GM18511 (cell line): ENCODE measurements at regions not wholly inside any gene's neighbourhood (a gene's known extent, or its start where the extent isn't known, plus 50 kb on each side); places are given as distances from the start of the nearest gene placed in this dataset.
"Not testable (repeated sequence)": the region's sequence is repeated elsewhere in the genome, so short reads cannot be mapped to it uniquely, and the experiment has no call there.

Source experiments
- ATAC-seq: cut with Tn5 transposase; IDR thresholded peaks from one replicate; pipeline ENCODE4 v1.9.1; 2021; ENCODE audit warnings: mild to moderate bottlenecking, moderate library complexity; ENCODE audit not compliant: unreplicated experiment

DNA sequence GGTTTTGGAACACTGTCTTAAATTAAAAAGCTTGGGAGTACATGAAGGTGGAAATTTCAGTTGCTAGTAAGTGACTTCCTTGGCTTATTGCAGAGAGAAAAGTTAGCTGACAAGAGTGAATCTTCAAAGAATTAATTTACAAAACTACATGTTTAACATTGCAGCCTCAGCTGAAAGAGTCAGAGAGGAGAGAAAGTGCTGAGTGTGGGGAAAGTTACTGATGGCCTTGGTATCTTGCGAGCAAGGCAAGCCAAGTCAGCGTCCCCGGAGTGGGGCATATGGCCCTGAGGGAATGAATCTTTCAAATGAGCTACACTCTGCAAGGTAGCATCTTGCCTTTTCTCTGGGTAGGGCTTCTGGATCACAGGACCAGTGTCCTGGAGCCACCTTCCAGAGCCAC, 131.3 kb downstream of the LPIN1 start:
- ATAC-seq, result no peak

DNA sequence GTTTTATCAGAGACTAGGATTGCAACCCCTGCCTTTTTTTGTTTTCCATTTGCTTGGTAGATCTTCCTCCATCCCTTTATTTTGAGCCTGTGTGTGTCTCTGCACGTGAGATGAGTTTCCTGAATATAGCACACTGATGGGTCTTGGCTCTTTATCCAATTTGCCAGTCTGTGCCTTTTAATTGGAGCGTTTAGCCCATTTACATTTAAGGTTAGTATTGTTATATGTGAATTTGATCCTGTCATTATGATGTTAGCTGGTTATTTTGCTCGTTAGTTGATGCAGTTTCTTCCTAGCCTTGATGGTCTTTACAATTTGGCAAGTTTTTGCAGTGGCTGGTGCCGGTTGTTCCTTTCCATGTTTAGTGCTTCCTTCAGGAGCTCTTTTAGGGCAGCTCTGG, 138.8 kb downstream of the LPIN1 start:
- not testable (repeated sequence) for ATAC-seq

GRCh38 chr2:11886899-11887298, 140.5 kb downstream of the LPIN1 start:
- not testable (repeated sequence) for ATAC-seq

DNA sequence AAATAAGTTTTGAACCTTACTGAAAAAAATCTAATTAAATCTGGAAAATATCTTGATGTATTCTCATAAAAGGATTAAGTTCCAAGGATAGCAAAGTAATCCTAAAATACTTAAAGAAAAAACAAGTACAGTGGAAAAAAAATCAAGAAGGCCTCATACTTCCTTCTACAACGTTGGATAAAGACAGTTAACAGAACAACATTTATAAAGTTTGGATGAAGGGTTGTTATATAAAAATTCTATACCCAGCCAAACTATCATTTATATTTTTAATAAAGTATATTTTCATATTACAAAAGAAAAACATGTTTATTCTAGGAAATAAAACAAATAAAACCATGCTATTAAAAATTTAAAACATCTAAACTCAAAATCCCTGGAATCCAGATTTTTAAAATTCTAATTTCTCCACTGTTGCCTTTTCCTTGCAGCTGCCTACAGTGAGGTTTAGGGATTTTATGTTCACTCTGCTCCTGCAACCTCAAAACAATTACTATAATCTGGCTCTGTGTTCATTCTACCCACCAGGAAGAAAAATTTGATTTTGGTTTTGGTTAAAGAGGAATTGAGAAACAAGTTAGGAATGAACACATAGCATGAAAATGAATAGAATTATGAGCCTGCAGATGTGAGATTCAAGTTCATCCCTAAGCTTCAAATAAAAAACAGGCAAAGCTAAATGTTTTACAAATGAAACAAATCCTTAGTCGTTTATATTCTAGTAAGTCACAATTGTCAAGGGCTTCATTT, 142.8 kb downstream of the LPIN1 start:
- no peak for ATAC-seq

DNA sequence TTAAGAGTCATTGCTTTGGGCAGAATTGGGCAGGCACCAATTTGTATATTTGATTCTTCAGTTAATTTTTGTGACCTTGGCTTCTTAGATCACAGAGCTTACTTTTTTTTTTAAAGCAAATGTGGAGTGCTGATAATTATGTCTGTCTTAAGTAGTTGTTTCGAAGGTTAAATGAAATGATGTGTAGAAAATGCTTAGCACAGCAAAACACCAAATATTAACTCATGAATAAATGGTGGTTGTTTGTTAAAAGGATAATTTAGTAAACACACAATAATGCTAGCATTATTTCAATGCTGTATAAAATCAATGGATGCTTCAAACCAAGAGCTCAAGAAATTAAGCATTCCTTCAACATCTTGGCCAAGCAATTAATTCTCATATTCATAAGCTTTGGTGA, 143.4 kb downstream of the LPIN1 start:
- ATAC-seq, result no peak

DNA sequence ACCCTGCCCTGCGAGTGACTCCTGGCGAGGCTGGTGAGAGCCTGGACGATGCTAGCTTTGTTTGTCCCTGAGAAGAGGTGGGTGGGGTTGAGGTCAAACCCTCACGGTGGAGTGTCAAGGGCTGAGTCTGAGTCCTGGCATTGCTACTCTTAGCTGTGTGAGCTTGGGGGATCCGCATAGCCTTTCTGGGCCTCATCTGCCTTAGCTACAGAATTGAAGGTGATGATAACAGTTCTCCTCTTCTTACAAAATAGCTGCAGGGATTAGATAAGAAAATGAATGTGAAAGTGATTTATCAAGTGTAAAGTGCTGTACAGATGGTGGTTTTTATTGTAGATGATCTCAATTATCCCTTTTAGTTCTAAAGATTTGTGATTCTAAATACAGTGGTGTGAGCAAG, 144.6 kb downstream of the LPIN1 start:
- ATAC-seq, result no peak

GRCh38 chr2:11891671-11892440, 145.4 kb downstream of the LPIN1 start:
- ATAC-seq, result no peak

GRCh38 chr2:11896386-11896785, 150.0 kb downstream of the LPIN1 start:
- no peak for ATAC-seq

DNA sequence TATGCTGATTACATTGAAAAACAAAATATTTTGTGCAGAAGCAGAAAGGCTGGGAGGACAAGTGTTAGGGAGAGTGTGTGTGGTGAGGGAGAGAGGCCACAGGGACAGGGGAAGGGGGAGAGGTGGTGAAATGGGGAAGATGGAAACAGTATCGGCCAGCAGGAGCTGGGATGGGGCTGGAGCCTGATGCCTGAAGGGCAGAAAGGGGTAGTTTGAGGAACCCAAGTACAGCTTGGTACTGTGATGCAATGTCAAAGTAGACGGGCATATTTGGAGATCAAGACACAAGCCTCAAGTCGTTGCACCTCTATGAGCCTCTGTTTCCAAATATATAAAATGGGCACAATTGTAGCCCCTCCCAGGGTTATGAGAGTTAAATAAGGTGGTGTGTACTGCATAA, 152.1 kb downstream of the LPIN1 start:
- no peak for ATAC-seq

DNA sequence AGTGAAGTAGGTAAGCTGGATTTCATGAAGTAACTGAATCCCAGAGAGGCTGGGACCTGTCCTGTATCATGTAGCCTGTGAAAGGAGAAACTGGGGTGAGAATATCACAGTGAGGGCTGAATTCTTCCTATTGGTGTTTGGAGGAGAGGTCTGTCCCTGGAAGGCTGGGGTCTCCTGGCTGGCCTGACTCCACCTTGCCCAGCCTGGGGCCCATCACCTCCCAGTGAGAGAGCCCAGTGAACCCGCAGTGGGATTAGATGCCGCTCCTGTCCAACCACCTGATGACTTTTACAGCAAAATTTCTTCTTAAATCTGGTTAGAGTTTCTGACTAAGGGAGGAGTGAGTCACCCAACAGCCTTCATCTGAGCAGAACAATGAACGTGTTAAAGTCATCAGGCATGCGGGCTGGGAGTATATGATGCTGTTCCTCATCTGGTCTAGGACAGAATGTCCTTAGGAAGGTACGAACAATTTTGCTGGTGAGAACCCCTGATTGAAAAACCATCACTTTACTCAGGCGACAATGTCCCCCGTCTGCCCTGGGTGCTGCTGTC, 152.9 kb downstream of the LPIN1 start:
- ATAC-seq, result no peak

DNA sequence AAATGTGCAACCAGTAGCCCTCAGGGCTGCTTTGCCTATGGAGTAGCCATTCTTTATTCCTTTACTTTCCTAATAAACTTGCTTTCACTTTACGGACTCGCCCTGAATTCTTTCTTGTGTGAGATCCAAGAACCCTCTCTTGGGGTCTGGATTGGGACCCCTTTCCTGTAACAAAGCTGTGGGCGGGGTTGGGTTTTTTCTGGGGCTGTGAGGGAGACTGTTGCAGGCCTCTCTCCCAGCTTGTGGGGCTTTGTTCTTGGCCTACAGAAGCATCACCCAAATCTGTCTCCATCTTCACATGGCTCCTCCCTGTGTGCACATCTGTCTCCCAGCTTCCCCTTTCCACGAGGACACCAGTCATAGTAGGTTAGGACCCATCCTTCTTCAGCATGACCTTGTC, 154.5 kb downstream of the LPIN1 start:
- ATAC-seq, result not testable (repeated sequence)

DNA sequence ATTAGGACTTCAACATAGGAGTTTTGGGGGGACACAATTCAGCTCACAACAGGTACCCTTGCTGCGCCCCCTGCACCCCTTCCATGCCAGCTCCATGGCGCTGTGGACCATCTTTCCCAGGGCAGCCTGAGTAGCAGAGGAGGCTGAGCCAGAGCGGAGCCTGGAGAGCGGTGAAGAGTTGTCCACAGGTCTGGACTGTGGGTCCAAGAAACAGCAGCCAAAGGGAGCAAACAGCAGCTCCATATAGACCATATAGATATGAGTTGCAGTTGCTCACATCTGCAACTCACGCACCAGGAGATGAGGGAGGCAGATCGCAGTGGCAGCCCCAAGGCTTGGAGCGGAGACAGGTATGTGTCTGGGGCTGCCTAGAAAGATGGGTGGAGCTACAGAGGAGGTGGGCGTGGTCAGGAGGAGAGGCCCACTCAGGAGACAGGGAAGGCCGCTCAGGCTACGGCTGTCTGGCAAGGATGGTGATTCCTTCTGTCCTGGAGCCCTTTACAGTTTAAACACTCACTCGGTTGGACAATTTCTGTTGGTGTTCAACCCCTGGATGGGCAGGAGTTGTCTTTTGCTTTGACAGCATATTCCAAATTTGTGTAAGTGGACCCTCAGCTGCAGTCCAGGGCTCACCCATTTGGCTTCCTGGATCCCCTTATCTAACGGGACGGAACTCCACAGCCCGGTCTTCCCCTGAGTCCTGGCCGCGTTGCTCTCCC, 155.1 kb downstream of the LPIN1 start:
- no peak for ATAC-seq

GRCh38 chr2:11903085-11903606, 156.7 kb downstream of the LPIN1 start:
- ATAC-seq, result no peak

- peak; percentile 79 for ATAC-seq
These were observed 157.6 kb downstream of the LPIN1 start for GRCh38 chr2:11904029-11904428.

- ATAC-seq, result no peak
These were observed 158.5 kb downstream of the LPIN1 start for GRCh38 chr2:11904941-11905340.

DNA sequence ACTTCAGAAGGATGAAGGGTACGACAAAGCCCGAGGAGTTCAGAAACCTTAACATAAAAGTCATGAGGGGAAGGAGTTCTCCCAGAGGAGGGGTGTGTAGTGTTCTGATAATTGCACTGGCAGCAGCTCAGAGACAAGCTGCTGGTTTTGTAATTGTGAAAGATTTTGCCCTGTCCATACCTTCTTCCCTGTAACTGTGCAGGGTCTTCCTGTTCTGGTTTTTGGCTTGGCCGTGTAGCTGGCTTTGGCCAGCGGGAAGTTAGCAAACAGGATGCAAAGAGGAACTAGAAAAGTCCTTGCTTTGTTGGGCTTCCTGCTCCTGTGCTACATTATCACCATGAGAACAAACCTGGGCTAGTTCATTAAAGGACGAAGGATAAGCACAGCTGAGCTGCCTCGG, 160.8 kb downstream of the LPIN1 start:
- ATAC-seq, result no peak

DNA sequence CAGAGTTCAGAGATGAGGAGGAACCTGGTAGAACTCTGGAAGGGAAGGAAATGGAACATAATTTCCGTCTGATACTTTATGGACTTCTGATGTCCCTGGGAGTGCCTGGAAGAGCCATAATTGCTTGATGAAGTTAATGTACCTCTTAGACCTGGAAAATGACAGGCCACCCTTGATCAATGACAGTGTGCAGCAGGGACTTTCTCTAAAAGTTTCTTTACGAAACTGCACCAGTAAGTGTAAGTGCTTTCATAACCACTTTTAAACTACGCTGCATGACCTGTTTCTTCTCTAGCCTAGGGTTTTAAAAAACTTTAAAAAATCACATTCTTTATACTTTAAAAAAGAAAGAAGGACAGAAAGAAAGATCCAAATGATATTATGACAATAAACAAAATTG, 164.5 kb downstream of the LPIN1 start:
- no peak for ATAC-seq

DNA sequence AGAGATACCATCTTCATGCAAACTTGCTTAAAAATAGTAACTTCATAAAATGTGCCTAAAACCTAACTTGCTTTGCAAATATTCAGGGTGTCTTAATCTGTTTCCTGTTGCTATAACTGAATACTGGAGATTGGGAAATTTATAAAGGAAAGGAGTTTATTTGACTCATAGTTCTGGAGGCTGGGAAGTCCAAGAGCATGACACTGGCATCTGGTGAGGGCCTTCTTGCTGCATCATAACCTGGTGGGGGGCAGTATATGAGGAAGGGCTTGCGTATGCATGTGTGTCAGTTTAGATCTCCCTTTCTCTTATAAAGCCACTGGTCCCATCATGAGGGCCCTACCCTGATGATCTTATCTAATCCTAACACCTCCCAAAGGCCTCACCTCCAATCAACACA, 166.5 kb downstream of the LPIN1 start:
- ATAC-seq, result no peak

DNA sequence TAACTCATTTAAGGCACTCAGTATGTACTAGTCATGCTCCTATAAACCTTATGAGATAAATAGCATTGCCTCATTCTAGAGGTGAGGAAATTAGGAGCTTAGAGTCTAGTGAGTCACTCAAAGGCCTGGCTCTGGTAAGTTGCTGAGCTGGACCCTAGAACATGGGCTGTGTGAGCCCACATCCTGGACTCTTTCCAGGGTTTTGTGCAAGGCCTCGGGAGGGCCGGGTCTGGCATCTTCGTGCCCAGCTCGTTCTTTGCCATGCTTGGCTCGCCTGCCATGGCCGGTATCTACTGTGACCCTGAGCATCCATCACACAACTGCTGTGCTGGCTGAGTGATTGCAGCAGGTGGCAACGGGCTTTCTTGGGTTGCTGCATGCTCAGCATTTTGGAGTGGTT, 168.0 kb downstream of the LPIN1 start:
- no peak for ATAC-seq

DNA sequence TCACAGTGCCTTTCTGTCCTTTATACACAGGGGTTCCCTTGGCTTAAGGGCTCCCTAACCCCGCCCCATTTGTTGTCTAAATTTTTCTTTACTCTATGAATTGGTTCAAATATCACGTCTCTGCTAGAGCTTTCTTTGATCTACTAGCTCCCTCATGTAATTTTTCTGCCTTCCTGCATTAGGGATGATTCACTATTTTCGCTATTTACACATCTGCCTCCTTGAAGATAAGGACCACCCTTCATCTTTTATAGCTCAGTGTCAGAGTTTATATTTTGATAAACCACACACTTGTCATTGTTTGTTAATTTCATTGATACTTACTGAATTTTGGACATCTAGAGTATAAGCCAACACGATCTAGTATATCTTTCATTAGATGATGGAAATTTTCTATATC, 169.2 kb downstream of the LPIN1 start:
- no peak for ATAC-seq

- no peak for ATAC-seq
These were observed 173.5 kb downstream of the LPIN1 start for GRCh38 chr2:11919953-11920352.
